Amygdala (tissue), 56 donors: ENCODE measurements at regions not wholly inside any gene's neighbourhood (a gene's known extent, or its start where the extent isn't known, plus 50 kb on each side); places are given as distances from the start of the nearest gene placed in this dataset.
"Not testable (repeated sequence)": the region's sequence is repeated elsewhere in the genome, so short reads cannot be mapped to it uniquely, and the experiment has no call there.

Experiments used
- DNase-seq, 56 donors: peaks; one replicate each; lab custom pipeline; 2025; lab: John Stamatoyannopoulos, UW

DNA sequence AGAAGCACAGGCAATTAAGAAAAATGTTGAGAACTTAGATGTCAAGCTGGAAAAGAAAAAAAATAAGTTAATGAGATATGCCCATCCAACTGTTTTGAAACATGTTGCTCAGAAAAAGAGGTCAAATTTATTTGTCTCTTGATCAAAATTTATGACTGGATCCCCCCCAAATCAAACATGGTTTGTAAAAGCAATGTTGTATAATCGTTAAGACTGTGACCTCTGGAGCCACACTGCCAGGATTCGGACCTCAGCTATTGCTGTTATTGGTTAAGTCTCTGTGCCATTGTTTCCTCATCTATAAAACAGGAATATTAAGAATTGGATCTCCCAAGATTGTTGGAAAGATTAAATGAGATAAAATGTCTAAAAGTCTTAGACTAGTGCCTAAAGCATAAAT is 51.9 kb upstream of the LRRK2 start:
- DNase-seq: no peak

DNA sequence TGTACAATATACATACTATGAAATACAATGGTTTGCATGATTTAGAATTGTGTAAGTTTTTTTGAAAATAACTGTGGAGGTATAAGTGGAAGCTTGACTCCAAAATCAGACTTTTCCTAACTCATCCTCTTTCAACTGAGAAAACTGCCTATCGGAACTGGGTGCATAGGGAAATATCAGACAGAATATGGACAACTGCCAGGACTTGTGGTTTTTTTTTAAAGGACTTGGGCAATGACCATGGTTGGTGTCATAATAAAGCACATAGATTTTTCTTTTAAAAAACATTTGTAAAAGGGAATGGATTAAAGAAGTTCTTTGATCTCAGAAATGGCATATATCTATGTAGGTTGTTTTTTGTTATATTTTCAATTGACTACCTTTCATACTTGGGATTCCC is 53.3 kb upstream of the LRRK2 start:
- DNase-seq: no peak

DNA sequence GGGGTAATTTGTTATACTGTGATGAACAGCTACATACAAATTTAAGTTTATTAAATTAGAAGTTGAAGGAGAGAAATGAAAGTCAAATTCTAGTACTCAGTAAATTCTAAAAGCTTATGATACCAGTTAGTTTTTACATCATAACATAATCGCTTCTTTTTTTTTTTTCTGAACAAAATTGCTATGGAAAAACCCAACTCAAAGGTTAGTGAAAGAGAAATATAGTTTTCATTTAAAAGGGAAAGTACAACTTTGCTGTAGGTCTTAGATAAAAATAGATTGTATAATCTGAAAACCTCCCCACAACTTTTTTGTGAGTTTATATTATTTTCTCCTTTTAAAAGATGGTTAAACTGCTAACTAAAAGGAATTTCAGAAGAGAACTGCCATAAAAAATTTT is 53.7 kb upstream of the LRRK2 start:
- DNase-seq: no peak

DNA sequence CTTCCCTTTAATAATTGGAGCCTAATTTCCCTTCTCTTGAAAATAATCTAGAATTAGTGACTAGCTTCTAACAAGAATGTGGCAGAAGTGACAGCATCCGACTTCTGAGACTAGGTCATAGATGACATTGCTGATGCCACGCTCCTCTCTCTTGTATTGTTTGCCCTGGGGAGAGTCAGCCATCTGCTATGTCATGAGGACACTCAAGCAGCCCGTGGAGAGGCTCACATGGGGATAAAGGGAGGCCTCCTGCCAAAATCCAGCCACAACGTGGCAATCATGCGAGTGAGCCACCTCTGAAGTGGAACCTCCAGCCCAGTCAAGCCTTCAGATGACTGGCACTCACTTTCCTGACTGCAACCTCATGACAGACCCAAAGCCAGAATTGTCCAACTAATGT is 54.2 kb upstream of the LRRK2 start:
- no peak for DNase-seq

DNA sequence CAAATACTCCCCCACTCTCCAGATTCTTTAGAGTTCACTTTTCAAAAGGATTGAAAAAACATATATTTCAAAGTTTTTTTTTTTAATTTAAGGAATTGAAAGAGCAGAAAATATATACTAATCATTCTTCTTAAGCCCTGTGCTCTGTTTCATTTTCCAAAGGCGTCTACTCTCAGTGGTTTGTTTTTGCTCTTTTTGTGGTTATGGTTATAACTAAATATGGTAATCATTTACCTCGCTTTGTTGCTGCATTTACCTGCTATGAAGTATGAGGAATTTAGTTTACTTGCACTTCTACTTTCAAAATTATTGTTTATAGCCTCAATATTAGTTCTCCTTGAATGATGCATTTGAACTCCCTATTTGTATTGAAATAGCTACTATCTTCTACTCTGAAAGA is 55.9 kb upstream of the LRRK2 start:
- DNase-seq: no peak

DNA sequence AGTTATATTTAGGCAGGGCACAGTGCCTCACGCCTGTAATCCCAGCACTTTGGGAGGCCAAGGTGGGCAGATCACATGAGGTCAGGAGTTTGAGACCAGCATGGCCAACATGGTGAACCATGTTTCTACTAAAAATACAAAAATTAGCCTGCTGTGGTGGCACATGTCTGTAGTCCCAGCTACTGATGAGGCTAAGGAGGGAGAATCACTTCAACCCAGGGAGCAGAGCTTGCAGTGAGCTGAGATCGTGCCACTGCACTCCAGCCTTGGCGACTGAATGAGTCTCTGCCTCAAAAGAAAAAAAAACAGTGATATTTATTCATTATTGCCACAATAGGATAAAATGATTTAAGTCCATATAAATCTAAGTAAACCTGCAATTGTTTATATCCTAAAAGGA is 56.4 kb upstream of the LRRK2 start:
- not testable (repeated sequence) for DNase-seq

DNA sequence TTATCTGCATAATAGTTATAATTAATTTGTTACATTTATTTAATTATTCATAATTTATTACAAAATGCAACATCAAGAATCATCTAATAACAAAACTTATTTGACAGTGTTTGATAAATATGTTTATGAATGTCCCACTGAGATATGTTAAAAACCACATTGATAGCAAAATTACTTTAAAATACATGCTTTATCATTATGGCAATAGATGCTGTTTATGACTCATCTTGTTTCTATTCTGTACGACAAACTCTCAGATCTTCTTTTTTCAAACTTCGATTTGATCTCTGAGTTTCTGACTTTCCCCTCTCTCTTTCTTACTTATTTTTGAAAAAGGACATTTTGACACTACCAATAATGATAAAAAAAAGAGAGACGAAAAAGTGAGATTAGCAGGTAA is 56.8 kb upstream of the LRRK2 start:
- no peak for DNase-seq

DNA sequence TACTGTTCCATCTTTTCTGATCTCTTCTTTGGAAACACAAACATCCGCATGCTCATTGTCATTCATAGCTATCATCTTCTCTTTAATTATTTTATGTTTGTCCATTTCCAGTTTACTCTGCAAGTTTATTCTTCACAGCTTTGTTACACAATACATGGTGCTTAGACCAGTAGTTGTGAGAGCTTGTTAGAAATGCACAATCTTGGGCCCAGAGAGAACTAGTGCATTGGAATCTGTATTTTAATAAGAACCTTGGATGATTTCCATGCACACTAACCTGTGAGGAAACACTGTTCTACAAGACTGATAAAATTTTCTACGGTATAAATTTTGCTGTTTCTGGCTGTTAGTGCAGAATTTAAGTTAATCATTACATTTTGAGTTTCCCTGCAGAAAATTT is 59.3 kb upstream of the SLC2A13 start:
- DNase-seq: no peak

DNA sequence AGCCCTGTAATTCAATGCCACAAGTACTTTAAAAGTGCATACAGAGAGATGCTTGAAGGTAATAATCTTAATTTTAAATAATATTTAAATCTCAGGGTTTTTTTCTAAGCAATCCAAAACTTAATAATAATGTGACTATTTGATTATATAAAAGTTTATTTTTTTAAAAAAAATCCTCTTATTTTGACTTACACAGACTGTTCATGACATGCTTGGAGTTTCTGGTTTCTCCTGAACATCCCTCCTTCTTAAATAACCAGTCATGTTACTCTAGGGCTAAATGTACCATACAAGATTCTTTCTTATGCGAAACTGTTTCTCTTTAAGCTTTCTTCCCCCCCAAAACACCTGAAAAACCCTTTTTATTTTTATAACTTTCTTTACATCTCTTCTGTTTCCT is 58.2 kb upstream of the SLC2A13 start:
- no peak for DNase-seq

DNA sequence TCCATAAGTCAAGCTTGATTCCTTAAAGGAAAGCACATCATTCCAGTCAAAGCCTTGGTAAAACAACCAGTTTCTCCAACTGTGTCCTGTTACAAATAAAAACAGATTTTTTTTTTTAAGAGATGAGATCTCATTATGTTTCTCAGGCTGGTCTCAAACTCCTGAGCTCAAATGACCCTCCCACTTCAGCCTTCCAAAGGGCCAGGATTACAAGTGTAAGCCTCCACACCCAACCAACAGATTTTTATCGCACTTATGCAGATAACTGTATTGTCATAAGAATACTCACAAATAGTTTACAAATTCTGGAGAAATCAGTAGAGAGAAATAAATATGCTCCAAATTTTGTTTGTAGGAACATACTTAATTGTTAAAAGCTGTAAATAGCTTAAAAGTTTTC is 56.2 kb upstream of the SLC2A13 start:
- DNase-seq: no peak

DNA sequence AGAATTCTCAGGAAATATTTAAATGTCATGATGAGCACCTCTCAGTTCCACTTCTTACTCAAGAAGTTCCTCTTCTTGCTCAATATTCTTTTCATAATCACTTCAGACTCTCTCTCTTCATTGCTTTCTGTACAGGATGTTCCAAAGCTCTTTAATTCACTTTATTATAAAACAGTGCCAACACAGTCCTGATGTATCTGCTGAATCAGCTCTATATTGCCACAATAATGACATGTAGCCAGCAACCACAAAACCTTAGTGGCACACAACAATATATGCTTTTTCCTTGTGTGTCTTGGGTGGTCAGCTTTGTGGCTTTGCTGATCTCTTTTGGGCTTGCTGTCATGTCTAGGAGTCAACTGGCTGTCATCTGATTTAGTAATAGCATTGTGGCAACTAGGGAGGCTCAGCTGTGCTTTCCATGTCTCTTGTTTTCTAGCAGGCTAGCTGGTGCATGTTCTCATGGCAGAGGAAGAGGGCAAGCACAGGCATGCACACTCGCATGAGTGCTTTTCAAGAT is 52.8 kb upstream of the SLC2A13 start:
- peak in 1 of 56 donors; percentile 10 for DNase-seq

DNA sequence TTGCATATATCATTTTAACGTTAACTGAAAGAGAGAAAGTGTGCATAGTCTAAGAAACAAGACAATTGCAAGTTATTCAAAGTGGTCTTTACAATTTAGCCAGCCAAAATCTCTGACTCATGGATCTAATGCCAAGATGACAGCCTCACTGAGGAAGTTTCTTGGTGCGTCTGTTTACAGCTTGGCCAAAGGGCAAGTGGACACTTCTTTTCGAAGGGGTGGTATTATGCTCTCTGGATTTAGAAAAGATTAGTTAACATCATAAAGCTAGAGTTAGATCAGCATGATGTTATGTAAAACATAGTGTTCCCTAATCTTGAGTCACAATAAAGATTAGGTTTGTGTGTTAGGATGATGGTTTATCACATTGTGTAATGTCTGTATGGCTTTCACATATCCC is 51.5 kb upstream of the SLC2A13 start:
- no peak for DNase-seq

DNA sequence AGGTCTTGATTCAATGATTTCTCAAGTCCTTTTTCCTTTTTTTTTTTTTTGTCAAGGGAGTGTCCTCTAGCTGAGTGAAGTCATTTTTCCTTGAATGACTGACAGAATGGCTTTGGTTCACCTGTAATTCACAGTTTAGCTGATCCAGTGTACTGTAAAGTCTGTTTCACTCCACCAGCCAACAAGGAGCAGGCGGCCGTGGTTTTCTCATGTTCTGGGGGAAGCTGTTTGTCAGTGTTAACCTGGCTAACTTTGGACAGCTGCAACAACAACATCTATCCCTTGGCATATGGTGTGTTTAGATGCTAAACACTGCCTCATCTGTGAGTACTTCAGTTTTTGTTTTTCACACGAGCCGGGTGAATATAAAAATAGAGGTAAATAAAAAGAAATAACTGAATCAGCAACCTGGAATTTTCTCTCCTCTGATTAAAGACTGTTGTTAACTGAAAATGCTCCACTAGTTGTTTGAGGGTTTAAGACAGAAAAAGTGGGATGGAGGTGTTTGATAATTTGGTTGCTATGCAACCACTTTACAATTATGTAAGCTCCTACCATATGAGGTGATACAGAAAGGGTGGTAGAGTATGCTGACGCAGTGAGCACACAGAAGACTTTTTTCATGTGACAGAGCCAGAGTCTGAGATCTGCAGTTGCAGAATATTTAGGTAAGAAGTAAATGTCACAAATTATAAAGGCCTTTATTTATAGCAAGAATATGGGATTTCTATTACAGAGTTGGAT is 50.3 kb upstream of the SLC2A13 start:
- DNase-seq: peak in 2 of 56 donors; percentile 4 to 6
